Upper lobe of left lung (tissue), 4 donors: ENCODE measurements at regions not wholly inside any gene's neighbourhood (a gene's known extent, or its start where the extent isn't known, plus 50 kb on each side); places are given as distances from the start of the nearest gene placed in this dataset.

Source experiments
- EP300 ChIP-seq, 4 donors: sonication (generic); formaldehyde crosslinking; IDR thresholded peaks; one replicate each; pipeline ENCODE4 v1.5.1; 2017; ENCODE audit warnings: antibody characterized with exemption in 4 of 4, control low read depth in 2 of 4
- POLR2A ChIP-seq, 4 donors: fragments of 450-650 bp; IDR thresholded peaks; one replicate each; pipeline ENCODE4 v1.5.1; 2016 to 2017; ENCODE audit warnings: antibody characterized with exemption in 4 of 4, mild to moderate bottlenecking in 2 of 4
- POLR2AphosphoS5 ChIP-seq, 2 donors: sonication (generic); formaldehyde crosslinking; IDR thresholded peaks; one replicate each; pipeline ENCODE4 v1.5.1; 2017; ENCODE audit warnings: antibody characterized with exemption in 2 of 2
- TF ChIP-seq, protein P1 (sequence below), 6 experiments: fragments of 450-650 bp in 4 of 6; fragments of 200-600 bp in 2 of 6; sonication (generic) in 2 of 6; IDR thresholded peaks; one replicate each; pipeline ENCODE4 v1.5.1; 2016 to 2019; ENCODE audit warnings: antibody characterized with exemption in 6 of 6

- TF ChIP-seq EP300 (IDR thresholded peaks at IDR 0.05) (no peak), POLR2A (IDR thresholded peaks at IDR 0.05) (no peak), POLR2AphosphoS5 (IDR thresholded peaks at IDR 0.05) (no peak)
- TF ChIP-seq, protein P1, sequence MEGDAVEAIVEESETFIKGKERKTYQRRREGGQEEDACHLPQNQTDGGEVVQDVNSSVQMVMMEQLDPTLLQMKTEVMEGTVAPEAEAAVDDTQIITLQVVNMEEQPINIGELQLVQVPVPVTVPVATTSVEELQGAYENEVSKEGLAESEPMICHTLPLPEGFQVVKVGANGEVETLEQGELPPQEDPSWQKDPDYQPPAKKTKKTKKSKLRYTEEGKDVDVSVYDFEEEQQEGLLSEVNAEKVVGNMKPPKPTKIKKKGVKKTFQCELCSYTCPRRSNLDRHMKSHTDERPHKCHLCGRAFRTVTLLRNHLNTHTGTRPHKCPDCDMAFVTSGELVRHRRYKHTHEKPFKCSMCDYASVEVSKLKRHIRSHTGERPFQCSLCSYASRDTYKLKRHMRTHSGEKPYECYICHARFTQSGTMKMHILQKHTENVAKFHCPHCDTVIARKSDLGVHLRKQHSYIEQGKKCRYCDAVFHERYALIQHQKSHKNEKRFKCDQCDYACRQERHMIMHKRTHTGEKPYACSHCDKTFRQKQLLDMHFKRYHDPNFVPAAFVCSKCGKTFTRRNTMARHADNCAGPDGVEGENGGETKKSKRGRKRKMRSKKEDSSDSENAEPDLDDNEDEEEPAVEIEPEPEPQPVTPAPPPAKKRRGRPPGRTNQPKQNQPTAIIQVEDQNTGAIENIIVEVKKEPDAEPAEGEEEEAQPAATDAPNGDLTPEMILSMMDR (IDR thresholded peaks at IDR 0.05): no peak
Observed at GRCh38 chr6:169092375-169092774, 161.3 kb downstream of the THBS2 start.
